ENCODE measurements at regions not wholly inside any gene's neighbourhood (a gene's known extent, or its start where the extent isn't known, plus 50 kb on each side); places are given as distances from the start of the nearest gene placed in this dataset.

GRCh38 chr17:79509490-79509889, 101.4 kb downstream of the RBFOX3 start:
- no peak for DNase-seq (ENCODE audit: low read depth in 6 of 9, low spot score in 9 of 9)
- H3K27me3 ChIP-seq (ENCODE audit: control insufficient read depth in 2 of 2, insufficient read depth in 1 of 2, low read length in 1 of 2), result no peaks in the 10 kb centered on the region
- WGBS, result 74% methylated on average over 14 of the region's 14 CpGs
- no peak overlapping the region for H3K4me3 ChIP-seq (ENCODE audit: low read length in 2 of 2)
- H3K4me1 ChIP-seq (ENCODE audit: control insufficient read depth in 2 of 2, insufficient read depth in 2 of 2, low read length in 2 of 2), result no peaks in the 10 kb centered on the region
- H3K27ac ChIP-seq (ENCODE audit: low read depth in 1 of 2, low read length in 1 of 2), result no peak overlapping the region
- H3K9me3 ChIP-seq (ENCODE audit: control insufficient read depth in 2 of 2, insufficient read depth in 1 of 2, low read length in 1 of 2), result peaks cover 2 to 28% of the 10 kb centered on the region in 2 donors
- H3K36me3 ChIP-seq (ENCODE audit: control insufficient read depth in 2 of 2, insufficient read depth in 2 of 2, low read length in 1 of 2), result no peaks in the 10 kb centered on the region

- no peaks in the 10 kb centered on the region for H3K36me3 ChIP-seq (ENCODE audit: control insufficient read depth in 2 of 2, insufficient read depth in 2 of 2, low read length in 1 of 2)
- WGBS, result 93% methylated on average over 18 of the region's 18 CpGs
- no peak overlapping the region for H3K4me3 ChIP-seq (ENCODE audit: low read length in 2 of 2)
- DNase-seq (ENCODE audit: low read depth in 6 of 9, low spot score in 9 of 9), result no peak
- H3K9me3 ChIP-seq (ENCODE audit: control insufficient read depth in 2 of 2, insufficient read depth in 1 of 2, low read length in 1 of 2), result peaks cover 2 to 27% of the 10 kb centered on the region in 2 donors
- no peaks in the 10 kb centered on the region for H3K4me1 ChIP-seq (ENCODE audit: control insufficient read depth in 2 of 2, insufficient read depth in 2 of 2, low read length in 2 of 2)
- no peak overlapping the region for H3K27ac ChIP-seq (ENCODE audit: low read depth in 1 of 2, low read length in 1 of 2)
- no peaks in the 10 kb centered on the region for H3K27me3 ChIP-seq (ENCODE audit: control insufficient read depth in 2 of 2, insufficient read depth in 1 of 2, low read length in 1 of 2)
Measured at GRCh38 chr17:79509008-79509407, 101.8 kb downstream of the RBFOX3 start.

GRCh38 chr17:79508291-79508716, 102.5 kb downstream of the RBFOX3 start:
- H3K4me1 ChIP-seq (ENCODE audit: control insufficient read depth in 2 of 2, insufficient read depth in 2 of 2, low read length in 2 of 2), result no peaks in the 10 kb centered on the region
- no peak overlapping the region for H3K27ac ChIP-seq (ENCODE audit: low read depth in 1 of 2, low read length in 1 of 2)
- no peak for DNase-seq (ENCODE audit: low read depth in 6 of 9, low spot score in 9 of 9)
- peaks cover 2 to 20% of the 10 kb centered on the region in 2 donors for H3K9me3 ChIP-seq (ENCODE audit: control insufficient read depth in 2 of 2, insufficient read depth in 1 of 2, low read length in 1 of 2)
- H3K27me3 ChIP-seq (ENCODE audit: control insufficient read depth in 2 of 2, insufficient read depth in 1 of 2, low read length in 1 of 2), result no peaks in the 10 kb centered on the region
- no peaks in the 10 kb centered on the region for H3K36me3 ChIP-seq (ENCODE audit: control insufficient read depth in 2 of 2, insufficient read depth in 2 of 2, low read length in 1 of 2)
- WGBS, result 88% methylated on average over 22 of the region's 22 CpGs
- H3K4me3 ChIP-seq (ENCODE audit: low read length in 2 of 2), result no peak overlapping the region

- no peak for DNase-seq (ENCODE audit: low read depth in 6 of 9, low spot score in 9 of 9)
- H3K4me1 ChIP-seq (ENCODE audit: control insufficient read depth in 2 of 2, insufficient read depth in 2 of 2, low read length in 2 of 2), result no peaks in the 10 kb centered on the region
- H3K4me3 ChIP-seq (ENCODE audit: low read length in 2 of 2), result no peak overlapping the region
- peaks cover 2 to 12% of the 10 kb centered on the region in 2 donors for H3K9me3 ChIP-seq (ENCODE audit: control insufficient read depth in 2 of 2, insufficient read depth in 1 of 2, low read length in 1 of 2)
- H3K36me3 ChIP-seq (ENCODE audit: control insufficient read depth in 2 of 2, insufficient read depth in 2 of 2, low read length in 1 of 2), result no peaks in the 10 kb centered on the region
- no peaks in the 10 kb centered on the region for H3K27me3 ChIP-seq (ENCODE audit: control insufficient read depth in 2 of 2, insufficient read depth in 1 of 2, low read length in 1 of 2)
- no peak overlapping the region for H3K27ac ChIP-seq (ENCODE audit: low read depth in 1 of 2, low read length in 1 of 2)
- 92% methylated on average over 10 of the region's 10 CpGs for WGBS
Measured at GRCh38 chr17:79506955-79507354, 103.9 kb downstream of the RBFOX3 start.

DNA sequence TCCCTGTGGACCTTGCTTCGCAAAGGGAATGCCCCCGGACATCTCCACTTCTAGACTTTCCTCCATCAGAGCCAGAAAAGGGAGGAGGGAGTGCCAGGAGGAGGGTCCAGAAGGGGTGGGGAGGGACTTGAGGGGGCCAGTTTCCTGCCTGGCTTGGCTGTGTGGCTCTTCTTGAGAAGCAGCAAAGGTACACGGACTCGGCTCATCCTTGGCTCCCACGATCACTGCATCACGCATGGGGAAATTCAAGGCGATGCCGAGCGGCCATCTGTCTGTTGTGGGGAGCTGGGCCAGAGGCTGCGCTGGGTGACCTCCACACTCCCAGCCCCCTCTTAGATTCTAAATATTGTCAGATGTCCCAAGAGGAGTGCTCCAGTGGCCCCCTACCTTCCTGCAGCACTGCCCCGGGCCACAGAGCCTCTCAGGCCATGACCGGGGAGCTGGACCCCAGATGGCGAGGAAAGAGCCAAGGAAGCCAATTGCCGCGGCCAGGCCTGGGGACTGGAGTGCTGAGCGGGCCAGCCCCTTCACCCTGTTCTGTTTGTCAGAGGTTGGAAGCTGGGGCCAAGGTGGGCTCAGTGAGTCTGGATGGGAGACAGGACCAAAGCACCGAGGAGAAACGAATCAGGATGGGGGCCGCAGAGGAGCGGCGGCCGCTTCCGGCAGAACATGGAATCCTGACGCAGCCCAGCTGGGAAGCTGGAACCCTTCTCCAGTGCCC, 104.5 kb downstream of the RBFOX3 start:
- 94% methylated on average over 24 of the region's 24 CpGs for WGBS

DNA sequence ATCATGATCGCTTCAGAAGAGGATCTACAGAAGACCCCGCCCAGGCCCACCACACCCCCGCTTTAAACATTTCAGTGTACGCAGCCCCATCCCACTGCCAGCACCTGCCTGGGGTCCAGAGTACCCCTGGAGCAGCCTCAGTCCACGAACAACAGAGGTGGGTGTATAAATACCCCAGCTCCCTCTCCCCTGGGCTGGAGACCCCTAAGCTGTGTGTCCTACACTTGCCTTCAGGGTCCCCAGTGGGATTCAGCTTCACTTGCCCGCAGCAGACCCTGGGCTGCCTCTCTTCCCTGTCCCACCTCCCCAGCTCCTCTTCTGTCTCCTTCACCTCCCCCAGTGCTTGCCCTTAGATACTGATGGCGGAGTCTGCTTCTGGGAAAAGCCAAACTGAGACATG, 105.7 kb downstream of the RBFOX3 start:
- peaks cover under 1 to 3% of the 10 kb centered on the region in 2 donors for H3K9me3 ChIP-seq (ENCODE audit: control insufficient read depth in 2 of 2, insufficient read depth in 1 of 2, low read length in 1 of 2)
- no peak overlapping the region for H3K27ac ChIP-seq (ENCODE audit: low read depth in 1 of 2, low read length in 1 of 2)
- peaks cover 0 to 5% of the 10 kb centered on the region in 2 donors for H3K27me3 ChIP-seq (ENCODE audit: control insufficient read depth in 2 of 2, insufficient read depth in 1 of 2, low read length in 1 of 2)
- H3K4me1 ChIP-seq (ENCODE audit: control insufficient read depth in 2 of 2, insufficient read depth in 2 of 2, low read length in 2 of 2), result no peaks in the 10 kb centered on the region
- H3K36me3 ChIP-seq (ENCODE audit: control insufficient read depth in 2 of 2, insufficient read depth in 2 of 2, low read length in 1 of 2), result no peaks in the 10 kb centered on the region
- no peak for DNase-seq (ENCODE audit: low read depth in 6 of 9, low spot score in 9 of 9)
- no peak overlapping the region for H3K4me3 ChIP-seq (ENCODE audit: low read length in 2 of 2)
- 93% methylated on average over 7 of the region's 7 CpGs for WGBS

More for the DNA sequence above, 104.5 kb downstream of the RBFOX3 start:
- Histone ChIP-seq H3K4me1 (ENCODE audit: control insufficient read depth in 2 of 2, insufficient read depth in 2 of 2, low read length in 2 of 2) (no peaks in the 10 kb centered on the region), H3K27ac (ENCODE audit: low read depth in 1 of 2, low read length in 1 of 2) (no peak overlapping the region), H3K36me3 (ENCODE audit: control insufficient read depth in 2 of 2, insufficient read depth in 2 of 2, low read length in 1 of 2) (no peaks in the 10 kb centered on the region), H3K27me3 (ENCODE audit: control insufficient read depth in 2 of 2, insufficient read depth in 1 of 2, low read length in 1 of 2) (peaks cover 0 to under 1% of the 10 kb centered on the region in 2 donors), H3K4me3 (ENCODE audit: low read length in 2 of 2) (no peak overlapping the region), H3K9me3 (ENCODE audit: control insufficient read depth in 2 of 2, insufficient read depth in 1 of 2, low read length in 1 of 2) (peaks cover 2 to 8% of the 10 kb centered on the region in 2 donors)
- DNase-seq (ENCODE audit: low read depth in 6 of 9, low spot score in 9 of 9), result no peak

DNA sequence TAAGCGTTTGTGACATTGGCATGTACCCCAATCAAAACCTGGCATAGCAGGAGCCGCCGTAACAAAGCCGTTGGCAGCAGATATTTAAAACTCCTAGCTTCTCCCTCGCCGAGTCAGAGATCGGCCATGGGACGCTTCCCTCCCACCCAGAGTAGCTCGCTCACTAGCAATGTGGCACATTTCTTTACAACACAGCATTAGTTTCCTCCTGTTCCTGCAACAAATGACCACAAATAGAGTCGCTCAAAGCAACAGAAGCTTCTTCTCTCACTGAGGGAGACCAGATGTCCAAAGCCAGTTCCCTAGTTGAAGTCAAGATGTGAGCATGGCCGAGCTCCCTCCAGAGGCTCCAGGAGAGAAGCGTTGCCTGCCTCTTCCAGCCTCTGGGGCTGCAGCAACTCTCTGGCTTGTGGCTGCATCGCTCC, 106.7 kb downstream of the RBFOX3 start:
- 86% methylated on average over 13 of the region's 13 CpGs for WGBS
- no peaks in the 10 kb centered on the region for H3K36me3 ChIP-seq (ENCODE audit: control insufficient read depth in 2 of 2, insufficient read depth in 2 of 2, low read length in 1 of 2)
- no peak for DNase-seq (ENCODE audit: low read depth in 6 of 9, low spot score in 9 of 9)
- no peak overlapping the region for H3K27ac ChIP-seq (ENCODE audit: low read depth in 1 of 2, low read length in 1 of 2)
- no peak overlapping the region for H3K4me3 ChIP-seq (ENCODE audit: low read length in 2 of 2)
- H3K4me1 ChIP-seq (ENCODE audit: control insufficient read depth in 2 of 2, insufficient read depth in 2 of 2, low read length in 2 of 2), result no peaks in the 10 kb centered on the region
- H3K27me3 ChIP-seq (ENCODE audit: control insufficient read depth in 2 of 2, insufficient read depth in 1 of 2, low read length in 1 of 2), result peaks cover 0 to 5% of the 10 kb centered on the region in 2 donors
- H3K9me3 ChIP-seq (ENCODE audit: control insufficient read depth in 2 of 2, insufficient read depth in 1 of 2, low read length in 1 of 2), result no peaks in the 10 kb centered on the region

GRCh38 chr17:79503126-79503839, 107.6 kb downstream of the RBFOX3 start:
- DNase-seq (ENCODE audit: low read depth in 6 of 9, low spot score in 9 of 9), result no peak
- WGBS, result 91% methylated on average over 15 of the region's 15 CpGs
- Histone ChIP-seq H3K4me1 (ENCODE audit: control insufficient read depth in 2 of 2, insufficient read depth in 2 of 2, low read length in 2 of 2) (no peaks in the 10 kb centered on the region), H3K9me3 (ENCODE audit: control insufficient read depth in 2 of 2, insufficient read depth in 1 of 2, low read length in 1 of 2) (no peaks in the 10 kb centered on the region), H3K36me3 (ENCODE audit: control insufficient read depth in 2 of 2, insufficient read depth in 2 of 2, low read length in 1 of 2) (no peaks in the 10 kb centered on the region), H3K27ac (ENCODE audit: low read depth in 1 of 2, low read length in 1 of 2) (no peak overlapping the region), H3K27me3 (ENCODE audit: control insufficient read depth in 2 of 2, insufficient read depth in 1 of 2, low read length in 1 of 2) (peaks cover 0 to 5% of the 10 kb centered on the region in 2 donors), H3K4me3 (ENCODE audit: low read length in 2 of 2) (no peak overlapping the region)

- no peak for DNase-seq (ENCODE audit: low read depth in 6 of 9, low spot score in 9 of 9)
- no peaks in the 10 kb centered on the region for H3K36me3 ChIP-seq (ENCODE audit: control insufficient read depth in 2 of 2, insufficient read depth in 2 of 2, low read length in 1 of 2)
- WGBS, result 91% methylated on average over 3 of the region's 3 CpGs
- H3K4me1 ChIP-seq (ENCODE audit: control insufficient read depth in 2 of 2, insufficient read depth in 2 of 2, low read length in 2 of 2), result no peaks in the 10 kb centered on the region
- H3K4me3 ChIP-seq (ENCODE audit: low read length in 2 of 2), result no peak overlapping the region
- H3K9me3 ChIP-seq (ENCODE audit: control insufficient read depth in 2 of 2, insufficient read depth in 1 of 2, low read length in 1 of 2), result no peaks in the 10 kb centered on the region
- peaks cover under 1 to 5% of the 10 kb centered on the region in 2 donors for H3K27me3 ChIP-seq (ENCODE audit: control insufficient read depth in 2 of 2, insufficient read depth in 1 of 2, low read length in 1 of 2)
- no peak overlapping the region for H3K27ac ChIP-seq (ENCODE audit: low read depth in 1 of 2, low read length in 1 of 2)
Measured at GRCh38 chr17:79501910-79502309, 108.9 kb downstream of the RBFOX3 start.

All from thymus (tissue), 11 donors.